ENCODE measurements at regions not wholly inside any gene's neighbourhood (a gene's known extent, or its start where the extent isn't known, plus 50 kb on each side); places are given as distances from the start of the nearest gene placed in this dataset.

- Mint-ChIP-seq H3K27ac (no peak overlapping the region), H3K4me1 (peaks cover 0 to 7% (median 2%) of the 10 kb centered on the region in 3 donors), H3K9me3 (no peaks in the 10 kb centered on the region), H3K27me3 (peaks cover 0 to 7% of the 10 kb centered on the region in 2 donors), H3K4me3 (no peak overlapping the region), H3K36me3 (no peaks in the 10 kb centered on the region)
- 91% methylated on average over 22 of the region's 22 CpGs for WGBS (ENCODE audit: insufficient coverage)
- ATAC-seq (replicated peaks in 1 of 4) (no peak), DNase-seq (no peak)
- Histone ChIP-seq H3K4me3 (ENCODE audit: control insufficient read depth in 1 of 2, extremely low read depth in 1 of 2, low read length in 1 of 2) (no peak overlapping the region), H3K9me3 (no peaks in the 10 kb centered on the region), H3K27me3 (replicated peaks in 1 of 2; ENCODE audit: control insufficient read depth in 2 of 2, extremely low read depth in 1 of 2, insufficient read depth in 2 of 2, low read length in 1 of 2) (peaks cover 0 to 34% of the 10 kb centered on the region in 2 experiments), H3K27ac (ENCODE audit: low read length) (no peak overlapping the region), H3K36me3 (ENCODE audit: control insufficient read depth in 2 of 2, extremely low read depth in 1 of 2, insufficient read depth in 1 of 2, low read length in 1 of 2) (no peaks in the 10 kb centered on the region), H3K4me1 (ENCODE audit: control insufficient read depth in 1 of 2, extremely low read depth in 1 of 2, insufficient read depth in 2 of 2, low read length in 2 of 2) (peaks cover 0 to 4% of the 10 kb centered on the region in 2 experiments)
- ChIA-PET POLR2A (no interaction called here), CTCF (no interaction called here)
Measured at GRCh38 chr6:41451515-41452163, 94.5 kb upstream of the FOXP4 start.

GRCh38 chr6:41452763-41453162 is 93.4 kb upstream of the FOXP4 start:
- H3K9me3 Mint-ChIP-seq: no peaks in the 10 kb centered on the region
- H3K4me3 Mint-ChIP-seq: no peak overlapping the region
- Histone ChIP-seq H3K27ac (ENCODE audit: low read length) (no peak overlapping the region), H3K9me3 (no peaks in the 10 kb centered on the region), H3K4me1 (ENCODE audit: control insufficient read depth in 1 of 2, extremely low read depth in 1 of 2, insufficient read depth in 2 of 2, low read length in 2 of 2) (peaks cover 0 to 4% of the 10 kb centered on the region in 2 experiments), H3K4me3 (ENCODE audit: control insufficient read depth in 1 of 2, extremely low read depth in 1 of 2, low read length in 1 of 2) (no peak overlapping the region), H3K36me3 (ENCODE audit: control insufficient read depth in 2 of 2, extremely low read depth in 1 of 2, insufficient read depth in 1 of 2, low read length in 1 of 2) (no peaks in the 10 kb centered on the region), H3K27me3 (replicated peaks in 1 of 2; ENCODE audit: control insufficient read depth in 2 of 2, extremely low read depth in 1 of 2, insufficient read depth in 2 of 2, low read length in 1 of 2) (peaks cover 0 to 40% of the 10 kb centered on the region in 2 experiments)
- H3K36me3 Mint-ChIP-seq: no peaks in the 10 kb centered on the region
- peaks cover 0 to 7% of the 10 kb centered on the region in 2 donors for H3K27me3 Mint-ChIP-seq
- WGBS (ENCODE audit: insufficient coverage): 100% methylated on average over 2 of the region's 4 CpGs
- POLR2A ChIA-PET: no interaction called here
- DNase-seq (no peak), ATAC-seq (replicated peaks in 1 of 4) (no peak)
- peaks cover 0 to 7% (median 2%) of the 10 kb centered on the region in 3 donors for H3K4me1 Mint-ChIP-seq
- CTCF ChIA-PET: no interaction called here
- no peak overlapping the region for H3K27ac Mint-ChIP-seq

- no peaks in the 10 kb centered on the region for H3K36me3 Mint-ChIP-seq
- H3K27me3 Mint-ChIP-seq: peaks cover under 1 to 7% of the 10 kb centered on the region in 2 donors
- no peaks in the 10 kb centered on the region for H3K9me3 Mint-ChIP-seq
- no peaks in the 10 kb centered on the region for H3K36me3 ChIP-seq (ENCODE audit: control insufficient read depth in 2 of 2, extremely low read depth in 1 of 2, insufficient read depth in 1 of 2, low read length in 1 of 2)
- H3K4me1 ChIP-seq (ENCODE audit: control insufficient read depth in 1 of 2, extremely low read depth in 1 of 2, insufficient read depth in 2 of 2, low read length in 2 of 2): peaks cover 0 to 4% of the 10 kb centered on the region in 2 experiments
- no peak for ATAC-seq (replicated peaks in 1 of 4)
- H3K9me3 ChIP-seq: no peaks in the 10 kb centered on the region
- ChIA-PET CTCF (no interaction called here), POLR2A (no interaction called here)
- H3K4me3 ChIP-seq (ENCODE audit: control insufficient read depth in 1 of 2, extremely low read depth in 1 of 2, low read length in 1 of 2): no peak overlapping the region
- H3K4me3 Mint-ChIP-seq: no peak overlapping the region
- H3K27ac Mint-ChIP-seq: no peak overlapping the region
- WGBS (ENCODE audit: insufficient coverage): 94% methylated on average over 9 of the region's 13 CpGs
- no peak overlapping the region for H3K27ac ChIP-seq (ENCODE audit: low read length)
- H3K27me3 ChIP-seq (replicated peaks in 1 of 2; ENCODE audit: control insufficient read depth in 2 of 2, extremely low read depth in 1 of 2, insufficient read depth in 2 of 2, low read length in 1 of 2): peaks cover 0 to 40% of the 10 kb centered on the region in 2 experiments
- no peak for DNase-seq
- peaks cover 0 to 7% (median 2%) of the 10 kb centered on the region in 3 donors for H3K4me1 Mint-ChIP-seq
Measured at GRCh38 chr6:41453244-41453643, 92.9 kb upstream of the FOXP4 start.

GRCh38 chr6:41454189-41454789 is 91.9 kb upstream of the FOXP4 start:
- no peak overlapping the region for H3K4me3 ChIP-seq (ENCODE audit: control insufficient read depth in 1 of 2, extremely low read depth in 1 of 2, low read length in 1 of 2)
- H3K4me1 ChIP-seq (ENCODE audit: control insufficient read depth in 1 of 2, extremely low read depth in 1 of 2, insufficient read depth in 2 of 2, low read length in 2 of 2): peaks cover 0 to 4% of the 10 kb centered on the region in 2 experiments
- no peaks in the 10 kb centered on the region for H3K9me3 ChIP-seq
- ChIA-PET POLR2A (no interaction called here), CTCF (no interaction called here)
- H3K36me3 Mint-ChIP-seq: no peaks in the 10 kb centered on the region
- no peak overlapping the region for H3K27ac ChIP-seq (ENCODE audit: low read length)
- no peaks in the 10 kb centered on the region for H3K36me3 ChIP-seq (ENCODE audit: control insufficient read depth in 2 of 2, extremely low read depth in 1 of 2, insufficient read depth in 1 of 2, low read length in 1 of 2)
- ATAC-seq (replicated peaks in 1 of 4): no peak
- WGBS (ENCODE audit: insufficient coverage): 78% methylated on average over 7 of the region's 9 CpGs
- no peak overlapping the region for H3K4me3 Mint-ChIP-seq
- no peak for DNase-seq
- H3K9me3 Mint-ChIP-seq: no peaks in the 10 kb centered on the region
- H3K27ac Mint-ChIP-seq: no peak overlapping the region
- peaks cover 5 to 12% of the 10 kb centered on the region in 2 donors for H3K27me3 Mint-ChIP-seq
- H3K4me1 Mint-ChIP-seq: peaks cover 0 to 5% (median 2%) of the 10 kb centered on the region in 3 donors
- H3K27me3 ChIP-seq (replicated peaks in 1 of 2; ENCODE audit: control insufficient read depth in 2 of 2, extremely low read depth in 1 of 2, insufficient read depth in 2 of 2, low read length in 1 of 2): peaks cover 0 to 44% of the 10 kb centered on the region in 2 experiments

- peaks cover 5 to 15% of the 10 kb centered on the region in 2 donors for H3K27me3 Mint-ChIP-seq
- no peaks in the 10 kb centered on the region for H3K4me1 Mint-ChIP-seq
- no peak overlapping the region for H3K27ac Mint-ChIP-seq
- H3K4me3 Mint-ChIP-seq: no peak overlapping the region
- Histone ChIP-seq H3K36me3 (ENCODE audit: control insufficient read depth in 2 of 2, extremely low read depth in 1 of 2, insufficient read depth in 1 of 2, low read length in 1 of 2) (no peaks in the 10 kb centered on the region), H3K4me1 (ENCODE audit: control insufficient read depth in 1 of 2, extremely low read depth in 1 of 2, insufficient read depth in 2 of 2, low read length in 2 of 2) (no peaks in the 10 kb centered on the region), H3K27me3 (replicated peaks in 1 of 2; ENCODE audit: control insufficient read depth in 2 of 2, extremely low read depth in 1 of 2, insufficient read depth in 2 of 2, low read length in 1 of 2) (peaks cover 0 to 45% of the 10 kb centered on the region in 2 experiments), H3K27ac (ENCODE audit: low read length) (no peak overlapping the region), H3K9me3 (no peaks in the 10 kb centered on the region), H3K4me3 (ENCODE audit: control insufficient read depth in 1 of 2, extremely low read depth in 1 of 2, low read length in 1 of 2) (no peak overlapping the region)
- no CpG with 5 or more reads among the region's 2 CpGs for WGBS (ENCODE audit: insufficient coverage)
- ATAC-seq (replicated peaks in 1 of 4) (no peak), DNase-seq (no peak)
- ChIA-PET CTCF (no interaction called here), POLR2A (no interaction called here)
- no peaks in the 10 kb centered on the region for H3K9me3 Mint-ChIP-seq
- H3K36me3 Mint-ChIP-seq: no peaks in the 10 kb centered on the region
Measured at GRCh38 chr6:41455410-41455809, 90.8 kb upstream of the FOXP4 start.

- H3K27ac Mint-ChIP-seq: no peak overlapping the region
- no peak overlapping the region for H3K4me3 Mint-ChIP-seq
- no peaks in the 10 kb centered on the region for H3K36me3 Mint-ChIP-seq
- H3K27me3 ChIP-seq (replicated peaks in 1 of 2; ENCODE audit: control insufficient read depth in 2 of 2, extremely low read depth in 1 of 2, insufficient read depth in 2 of 2, low read length in 1 of 2): peaks cover 0 to 45% of the 10 kb centered on the region in 2 experiments
- no peaks in the 10 kb centered on the region for H3K4me1 Mint-ChIP-seq
- no peak overlapping the region for H3K4me3 ChIP-seq (ENCODE audit: control insufficient read depth in 1 of 2, extremely low read depth in 1 of 2, low read length in 1 of 2)
- POLR2A ChIA-PET: no interaction called here
- no peak overlapping the region for H3K27ac ChIP-seq (ENCODE audit: low read length)
- DNase-seq (no peak), ATAC-seq (replicated peaks in 1 of 4) (no peak)
- CTCF ChIA-PET: no interaction called here
- H3K4me1 ChIP-seq (ENCODE audit: control insufficient read depth in 1 of 2, extremely low read depth in 1 of 2, insufficient read depth in 2 of 2, low read length in 2 of 2): no peaks in the 10 kb centered on the region
- H3K9me3 Mint-ChIP-seq: no peaks in the 10 kb centered on the region
- no peaks in the 10 kb centered on the region for H3K9me3 ChIP-seq
- no peaks in the 10 kb centered on the region for H3K36me3 ChIP-seq (ENCODE audit: control insufficient read depth in 2 of 2, extremely low read depth in 1 of 2, insufficient read depth in 1 of 2, low read length in 1 of 2)
- H3K27me3 Mint-ChIP-seq: peaks cover 5 to 18% of the 10 kb centered on the region in 2 donors
- 86% methylated on average over 2 of the region's 4 CpGs for WGBS (ENCODE audit: insufficient coverage)
Measured at GRCh38 chr6:41455818-41456217, 90.4 kb upstream of the FOXP4 start.
